ENCODE measurements at regions not wholly inside any gene's neighbourhood (a gene's known extent, or its start where the extent isn't known, plus 50 kb on each side); places are given as distances from the start of the nearest gene placed in this dataset.

GRCh38 chr6:21827425-21828202 is 234.1 kb downstream of the SOX4 start:
- no peak overlapping the region for H3K27ac ChIP-seq (ENCODE audit: low read depth, low read length)
- H3K4me1 ChIP-seq (ENCODE audit: control insufficient read depth, low read length), result no peaks in the 10 kb centered on the region
- TF ChIP-seq, protein P1, sequence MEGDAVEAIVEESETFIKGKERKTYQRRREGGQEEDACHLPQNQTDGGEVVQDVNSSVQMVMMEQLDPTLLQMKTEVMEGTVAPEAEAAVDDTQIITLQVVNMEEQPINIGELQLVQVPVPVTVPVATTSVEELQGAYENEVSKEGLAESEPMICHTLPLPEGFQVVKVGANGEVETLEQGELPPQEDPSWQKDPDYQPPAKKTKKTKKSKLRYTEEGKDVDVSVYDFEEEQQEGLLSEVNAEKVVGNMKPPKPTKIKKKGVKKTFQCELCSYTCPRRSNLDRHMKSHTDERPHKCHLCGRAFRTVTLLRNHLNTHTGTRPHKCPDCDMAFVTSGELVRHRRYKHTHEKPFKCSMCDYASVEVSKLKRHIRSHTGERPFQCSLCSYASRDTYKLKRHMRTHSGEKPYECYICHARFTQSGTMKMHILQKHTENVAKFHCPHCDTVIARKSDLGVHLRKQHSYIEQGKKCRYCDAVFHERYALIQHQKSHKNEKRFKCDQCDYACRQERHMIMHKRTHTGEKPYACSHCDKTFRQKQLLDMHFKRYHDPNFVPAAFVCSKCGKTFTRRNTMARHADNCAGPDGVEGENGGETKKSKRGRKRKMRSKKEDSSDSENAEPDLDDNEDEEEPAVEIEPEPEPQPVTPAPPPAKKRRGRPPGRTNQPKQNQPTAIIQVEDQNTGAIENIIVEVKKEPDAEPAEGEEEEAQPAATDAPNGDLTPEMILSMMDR (IDR thresholded peaks at IDR 0.05; ENCODE audit: low read depth, low read length, poor library complexity, severe bottlenecking), result no peak
- TF ChIP-seq EZH2phosphoT487 (IDR thresholded peaks at IDR 0.05; ENCODE audit: borderline replicate concordance, low read length), result no peak
- no peaks in the 10 kb centered on the region for H3K36me3 ChIP-seq (ENCODE audit: control insufficient read depth, low read length)
- H3K4me3 ChIP-seq (ENCODE audit: low read length), result no peak overlapping the region
- no peaks in the 10 kb centered on the region for H3F3A ChIP-seq (ENCODE audit: control insufficient read depth, insufficient read depth)
- H3K9me3 ChIP-seq (ENCODE audit: control insufficient read depth, insufficient read depth, low read length), result no peaks in the 10 kb centered on the region
- no peaks in the 10 kb centered on the region for H3K9me2 ChIP-seq (replicated peaks; ENCODE audit: control insufficient read depth, low read length)
- H3K27me3 ChIP-seq (ENCODE audit: control insufficient read depth, low read length), result no peaks in the 10 kb centered on the region
- H4K20me1 ChIP-seq (ENCODE audit: control insufficient read depth, insufficient read depth, low read depth, low read length), result no peaks in the 10 kb centered on the region
- H3K79me2 ChIP-seq (ENCODE audit: control insufficient read depth, low read length), result no peaks in the 10 kb centered on the region
- H3K4me2 ChIP-seq (ENCODE audit: low read length), result no peak overlapping the region

DNA sequence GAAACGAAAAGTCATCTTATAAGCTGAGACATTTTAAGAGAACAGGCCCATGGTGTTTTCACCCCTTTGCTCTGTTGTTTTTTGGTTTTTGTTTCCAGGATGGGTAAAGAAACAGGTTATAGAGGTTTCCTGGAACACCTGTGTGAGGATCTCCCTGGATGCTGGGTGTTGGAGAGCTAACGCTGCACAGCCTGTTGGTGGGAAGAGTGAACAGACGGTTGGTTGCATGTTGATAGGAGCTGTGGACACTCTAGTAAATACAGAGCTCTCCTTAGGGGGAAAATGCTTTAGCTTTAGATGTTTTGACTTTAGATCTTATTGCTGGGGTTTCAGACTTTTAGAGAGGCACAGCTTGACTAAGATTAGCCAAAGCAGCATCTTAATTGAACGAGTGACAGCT is 235.2 kb downstream of the SOX4 start:
- Histone ChIP-seq H3F3A (ENCODE audit: control insufficient read depth, insufficient read depth) (no peaks in the 10 kb centered on the region), H3K4me1 (ENCODE audit: control insufficient read depth, low read length) (no peaks in the 10 kb centered on the region), H3K4me2 (ENCODE audit: low read length) (no peak overlapping the region), H3K9me2 (replicated peaks; ENCODE audit: control insufficient read depth, low read length) (no peaks in the 10 kb centered on the region), H3K27me3 (ENCODE audit: control insufficient read depth, low read length) (no peaks in the 10 kb centered on the region), H3K27ac (ENCODE audit: low read depth, low read length) (no peak overlapping the region), H3K4me3 (ENCODE audit: low read length) (no peak overlapping the region), H3K9me3 (ENCODE audit: control insufficient read depth, insufficient read depth, low read length) (no peaks in the 10 kb centered on the region), H4K20me1 (ENCODE audit: control insufficient read depth, insufficient read depth, low read depth, low read length) (no peaks in the 10 kb centered on the region), H3K36me3 (ENCODE audit: control insufficient read depth, low read length) (no peaks in the 10 kb centered on the region), H3K79me2 (ENCODE audit: control insufficient read depth, low read length) (no peaks in the 10 kb centered on the region)
- TF ChIP-seq EZH2phosphoT487 (IDR thresholded peaks at IDR 0.05; ENCODE audit: borderline replicate concordance, low read length), result no peak

GRCh38 chr6:21829126-21829525 is 235.6 kb downstream of the SOX4 start:
- Histone ChIP-seq H3K79me2 (ENCODE audit: control insufficient read depth, low read length) (no peaks in the 10 kb centered on the region), H3K36me3 (ENCODE audit: control insufficient read depth, low read length) (no peaks in the 10 kb centered on the region)
- TF ChIP-seq EZH2phosphoT487 (IDR thresholded peaks at IDR 0.05; ENCODE audit: borderline replicate concordance, low read length), result no peak
- TF ChIP-seq, protein P1 (IDR thresholded peaks at IDR 0.05; ENCODE audit: low read depth, low read length, poor library complexity, severe bottlenecking), result no peak

DNA sequence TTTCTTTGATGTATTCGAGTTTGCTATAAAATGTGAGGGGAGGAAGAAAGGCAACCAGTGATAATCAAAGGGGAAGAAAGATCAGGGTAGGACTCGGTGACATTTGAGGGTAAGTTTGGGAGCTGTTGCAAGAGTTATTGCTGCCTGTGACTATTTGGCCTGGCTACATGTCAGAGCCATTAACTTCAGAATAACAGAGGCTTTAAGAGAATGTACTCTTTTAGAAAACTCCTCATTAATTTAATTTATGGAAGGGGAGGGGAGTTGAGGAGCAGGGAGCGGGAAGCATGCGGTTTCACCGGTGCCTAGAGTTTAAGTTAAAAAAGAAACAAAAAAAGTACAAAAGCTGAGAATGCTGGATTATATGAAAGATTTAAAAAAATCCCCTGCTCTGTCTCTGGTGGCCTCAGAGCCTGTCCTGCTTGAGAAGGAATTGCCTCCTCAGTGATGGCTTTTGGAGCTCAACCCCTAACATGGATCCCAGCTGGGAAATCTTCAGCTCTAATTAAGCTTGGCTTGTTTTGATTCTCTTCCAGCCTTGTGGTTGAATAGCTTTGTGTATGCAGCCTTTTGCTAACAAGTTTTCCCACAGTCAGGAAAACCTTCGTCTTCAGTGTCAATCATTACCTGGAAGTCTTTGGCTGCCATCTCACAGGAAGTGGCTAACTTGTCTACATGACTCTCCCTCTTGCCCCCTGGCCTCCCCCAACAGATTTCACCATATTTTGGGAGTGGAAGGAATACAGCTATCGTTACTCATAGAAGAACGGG is 238.2 kb downstream of the SOX4 start:
- Histone ChIP-seq H3K9me2 (replicated peaks; ENCODE audit: control insufficient read depth, low read length) (no peaks in the 10 kb centered on the region), H3K9me3 (ENCODE audit: control insufficient read depth, insufficient read depth, low read length) (no peaks in the 10 kb centered on the region), H3K4me2 (ENCODE audit: low read length) (no peak overlapping the region), H3K27ac (ENCODE audit: low read depth, low read length) (no peak overlapping the region), H3K4me1 (ENCODE audit: control insufficient read depth, low read length) (no peaks in the 10 kb centered on the region), H3K36me3 (ENCODE audit: control insufficient read depth, low read length) (no peaks in the 10 kb centered on the region), H4K20me1 (ENCODE audit: control insufficient read depth, insufficient read depth, low read depth, low read length) (no peaks in the 10 kb centered on the region), H3K27me3 (ENCODE audit: control insufficient read depth, low read length) (no peaks in the 10 kb centered on the region), H3K4me3 (ENCODE audit: low read length) (no peak overlapping the region), H3F3A (ENCODE audit: control insufficient read depth, insufficient read depth) (no peaks in the 10 kb centered on the region), H3K79me2 (ENCODE audit: control insufficient read depth, low read length) (no peaks in the 10 kb centered on the region)
- TF ChIP-seq EZH2phosphoT487 (IDR thresholded peaks at IDR 0.05; ENCODE audit: borderline replicate concordance, low read length), result no peak
- TF ChIP-seq, protein P1 (IDR thresholded peaks at IDR 0.05; ENCODE audit: low read depth, low read length, poor library complexity, severe bottlenecking), result no peak

More at GRCh38 chr6:21829126-21829525, 235.6 kb downstream of the SOX4 start:
- Histone ChIP-seq H3K27ac (ENCODE audit: low read depth, low read length) (no peak overlapping the region), H3F3A (ENCODE audit: control insufficient read depth, insufficient read depth) (no peaks in the 10 kb centered on the region), H3K4me2 (ENCODE audit: low read length) (no peak overlapping the region), H3K9me3 (ENCODE audit: control insufficient read depth, insufficient read depth, low read length) (no peaks in the 10 kb centered on the region), H3K9me2 (replicated peaks; ENCODE audit: control insufficient read depth, low read length) (no peaks in the 10 kb centered on the region), H3K4me3 (ENCODE audit: low read length) (no peak overlapping the region), H4K20me1 (ENCODE audit: control insufficient read depth, insufficient read depth, low read depth, low read length) (no peaks in the 10 kb centered on the region), H3K4me1 (ENCODE audit: control insufficient read depth, low read length) (no peaks in the 10 kb centered on the region), H3K27me3 (ENCODE audit: control insufficient read depth, low read length) (no peaks in the 10 kb centered on the region)

Data from DOHH2 (cell line).